Smooth muscle cell (in vitro differentiated cells): ENCODE measurements at regions not wholly inside any gene's neighbourhood (a gene's known extent, or its start where the extent isn't known, plus 50 kb on each side); places are given as distances from the start of the nearest gene placed in this dataset.

ENCODE experiments used
- DNase-seq: peaks from one replicate; lab custom pipeline; 2025; ENCODE audit not compliant: unreplicated experiment; lab: John Stamatoyannopoulos, UW
- H2AFZ ChIP-seq: fragments of 200-600 bp; sonication (generic); 2 replicates; pipeline ENCODE4 v1.6.0; 2016; ENCODE audit warnings: antibody characterized with exemption, low read depth, mild to moderate bottlenecking
- H3F3A ChIP-seq: fragments of 200-600 bp; sonication (generic); 2 replicates; pipeline ENCODE4 v1.6.0; 2017; ENCODE audit warnings: antibody characterized with exemption, low read depth
- H3K27ac ChIP-seq: fragments of 200-600 bp; sonication (generic); 2 replicates; pipeline ENCODE4 v1.5.1; 2016; ENCODE audit warnings: low read depth, mild to moderate bottlenecking
- H3K27me3 ChIP-seq: fragments of 200-600 bp; sonication (generic); 2 replicates; pipeline ENCODE4 v1.6.1; 2016; ENCODE audit warnings: low read depth, mild to moderate bottlenecking
- H3K36me3 ChIP-seq: fragments of 200-600 bp; sonication (generic); 2 replicates; pipeline ENCODE4 v1.5.1; 2016; ENCODE audit warnings: low read depth
- H3K4me1 ChIP-seq: fragments of 200-600 bp; sonication (generic); 2 replicates; pipeline ENCODE4 v1.5.1; 2016; ENCODE audit warnings: low read depth
- H3K4me2 ChIP-seq: fragments of 200-600 bp; sonication (generic); 2 replicates; pipeline ENCODE4 v1.6.0; 2016; ENCODE audit warnings: mild to moderate bottlenecking
- H3K4me3 ChIP-seq: fragments of 200-600 bp; sonication (generic); 2 replicates; pipeline ENCODE4 v1.5.1; 2016; ENCODE audit warnings: mild to moderate bottlenecking
- H3K79me2 ChIP-seq: fragments of 200-600 bp; sonication (generic); 2 replicates; pipeline ENCODE4 v1.6.0; 2016; ENCODE audit warnings: low read depth, mild to moderate bottlenecking
- H3K9ac ChIP-seq: fragments of 200-600 bp; sonication (generic); 2 replicates; pipeline ENCODE4 v1.6.0; 2016; ENCODE audit warnings: low read depth
- H3K9me3 ChIP-seq: fragments of 200-600 bp; sonication (generic); replicated peaks from 2 replicates; pipeline ENCODE4 v1.5.1; 2016; ENCODE audit warnings: low read depth
- H4K20me1 ChIP-seq: fragments of 200-600 bp; sonication (generic); 2 replicates; pipeline ENCODE4 v1.6.0; 2016; ENCODE audit warnings: low read depth
- WGBS: methylation state at CpG from one replicate; pipeline ENCODE4 v1.1.7; 2016; ENCODE audit warnings: low lambda C conversion rate; 5-methylcytosine and 5-hydroxymethylcytosine counted together
- TF ChIP-seq, protein P1 (sequence below): fragments of 200-600 bp; sonication (generic); IDR thresholded peaks from 2 replicates; pipeline ENCODE4 v1.5.1; 2017; ENCODE audit warnings: borderline replicate concordance, mild to moderate bottlenecking, antibody characterized with exemption; ENCODE audit not compliant: insufficient read depth, poor library complexity, severe bottlenecking

DNA sequence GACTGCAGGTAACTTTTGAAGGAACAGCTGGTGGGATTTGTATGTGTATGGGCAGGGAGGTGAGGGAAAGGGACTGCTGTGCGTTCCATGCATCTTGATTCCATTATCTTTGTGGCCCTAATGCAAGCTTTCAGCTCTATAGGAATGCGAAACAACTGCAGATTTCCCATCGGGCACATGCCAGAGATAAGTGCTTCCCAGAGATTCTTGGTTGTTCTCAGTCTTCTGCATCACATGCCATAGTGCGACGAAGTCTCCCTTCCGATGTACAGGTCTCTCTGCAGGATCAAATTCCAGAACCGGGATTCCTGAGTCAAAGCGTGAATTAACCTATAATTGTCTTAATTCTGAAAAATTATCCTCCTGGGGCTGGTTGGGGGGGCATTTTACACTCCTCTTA is 72.6 kb upstream of the NSMCE3 start:
- Histone ChIP-seq H2AFZ (no peak overlapping the region), H3K27me3 (no peaks in the 10 kb centered on the region), H3K9ac (no peak overlapping the region), H3K36me3 (no peaks in the 10 kb centered on the region), H3K4me2 (no peak overlapping the region), H4K20me1 (no peaks in the 10 kb centered on the region), H3F3A (no peaks in the 10 kb centered on the region), H3K27ac (no peak overlapping the region), H3K4me1 (peaks cover 17% of the 10 kb centered on the region), H3K4me3 (no peak overlapping the region), H3K9me3 (no peaks in the 10 kb centered on the region), H3K79me2 (no peaks in the 10 kb centered on the region)
- no peak for DNase-seq
- TF ChIP-seq, protein P1, sequence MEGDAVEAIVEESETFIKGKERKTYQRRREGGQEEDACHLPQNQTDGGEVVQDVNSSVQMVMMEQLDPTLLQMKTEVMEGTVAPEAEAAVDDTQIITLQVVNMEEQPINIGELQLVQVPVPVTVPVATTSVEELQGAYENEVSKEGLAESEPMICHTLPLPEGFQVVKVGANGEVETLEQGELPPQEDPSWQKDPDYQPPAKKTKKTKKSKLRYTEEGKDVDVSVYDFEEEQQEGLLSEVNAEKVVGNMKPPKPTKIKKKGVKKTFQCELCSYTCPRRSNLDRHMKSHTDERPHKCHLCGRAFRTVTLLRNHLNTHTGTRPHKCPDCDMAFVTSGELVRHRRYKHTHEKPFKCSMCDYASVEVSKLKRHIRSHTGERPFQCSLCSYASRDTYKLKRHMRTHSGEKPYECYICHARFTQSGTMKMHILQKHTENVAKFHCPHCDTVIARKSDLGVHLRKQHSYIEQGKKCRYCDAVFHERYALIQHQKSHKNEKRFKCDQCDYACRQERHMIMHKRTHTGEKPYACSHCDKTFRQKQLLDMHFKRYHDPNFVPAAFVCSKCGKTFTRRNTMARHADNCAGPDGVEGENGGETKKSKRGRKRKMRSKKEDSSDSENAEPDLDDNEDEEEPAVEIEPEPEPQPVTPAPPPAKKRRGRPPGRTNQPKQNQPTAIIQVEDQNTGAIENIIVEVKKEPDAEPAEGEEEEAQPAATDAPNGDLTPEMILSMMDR, result no peak
- 84% methylated on average over 8 of the region's 8 CpGs for WGBS

DNA sequence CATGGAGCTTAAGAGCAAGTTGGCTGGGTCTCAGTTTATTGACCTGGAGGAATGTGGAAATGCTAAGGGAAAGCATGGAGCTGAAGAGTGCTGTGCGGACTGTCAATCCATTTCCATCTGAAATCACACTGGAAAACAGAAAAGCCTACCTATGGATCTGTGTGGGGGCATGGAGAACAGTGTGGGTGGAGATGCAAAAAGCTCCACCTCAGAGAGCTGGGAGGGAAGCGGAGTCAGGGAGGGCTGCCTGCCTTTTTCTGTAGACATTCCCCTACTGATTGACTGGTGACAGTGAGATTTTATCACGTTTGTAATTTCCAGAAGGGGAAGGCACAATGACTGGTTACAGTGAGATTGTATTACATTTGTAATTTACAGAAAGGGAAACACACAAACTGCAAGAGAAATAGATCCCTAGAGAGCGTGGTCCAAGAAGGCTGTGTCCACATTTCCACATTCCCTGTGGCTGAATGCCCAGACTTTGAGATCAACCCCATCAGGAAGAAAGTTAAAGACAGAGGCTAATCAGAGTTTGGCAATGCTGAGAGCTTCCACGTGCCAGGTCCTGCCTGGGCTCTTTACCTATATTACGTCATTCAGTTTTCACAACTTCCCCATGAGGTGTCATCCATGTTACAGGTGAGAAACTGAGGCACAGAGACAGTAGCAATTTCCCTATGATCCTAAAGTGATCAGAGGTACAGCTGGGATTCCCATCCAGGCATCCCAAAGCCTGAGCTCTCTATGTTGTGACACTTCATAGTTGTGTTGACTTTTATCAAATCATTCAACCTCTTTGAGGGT is 67.7 kb upstream of the NSMCE3 start:
- WGBS, result 85% methylated on average over 6 of the region's 6 CpGs
- Histone ChIP-seq H3K36me3 (no peaks in the 10 kb centered on the region), H4K20me1 (no peaks in the 10 kb centered on the region), H3K27me3 (no peaks in the 10 kb centered on the region), H2AFZ (no peak overlapping the region), H3K9me3 (no peaks in the 10 kb centered on the region), H3K27ac (no peak overlapping the region), H3F3A (no peaks in the 10 kb centered on the region), H3K4me3 (no peak overlapping the region), H3K9ac (no peak overlapping the region), H3K4me2 (no peak overlapping the region), H3K4me1 (no peaks in the 10 kb centered on the region), H3K79me2 (no peaks in the 10 kb centered on the region)
- DNase-seq, result no peak
- TF ChIP-seq, protein P1, result no peak

DNA sequence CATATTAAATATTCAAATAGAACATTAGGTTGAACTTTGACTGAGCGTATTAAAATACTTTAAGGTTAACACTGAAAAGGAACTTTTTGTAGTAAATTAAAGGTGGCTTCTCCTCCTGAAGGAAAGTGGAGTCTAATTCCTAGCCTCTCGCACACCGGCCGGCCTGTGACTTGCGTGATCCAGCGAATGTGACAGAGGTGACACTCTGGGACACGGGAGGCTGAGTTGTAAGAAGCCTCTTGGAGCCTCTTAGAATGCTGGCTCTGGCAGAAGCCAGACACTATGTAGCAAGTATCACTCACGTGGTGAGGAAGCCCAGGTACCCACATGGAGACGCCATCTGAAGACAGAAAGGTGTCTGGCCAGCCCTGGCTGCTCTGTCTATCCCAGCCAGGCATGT is 64.9 kb upstream of the NSMCE3 start:
- Histone ChIP-seq H3K9ac (no peak overlapping the region), H3K4me3 (no peak overlapping the region), H3K27ac (no peak overlapping the region), H3K79me2 (no peaks in the 10 kb centered on the region), H3F3A (no peaks in the 10 kb centered on the region), H3K36me3 (no peaks in the 10 kb centered on the region), H2AFZ (no peak overlapping the region), H4K20me1 (no peaks in the 10 kb centered on the region), H3K4me1 (no peaks in the 10 kb centered on the region), H3K9me3 (no peaks in the 10 kb centered on the region), H3K27me3 (no peaks in the 10 kb centered on the region), H3K4me2 (no peak overlapping the region)
- WGBS, result 87% methylated on average over 9 of the region's 9 CpGs
- no peak for DNase-seq
- TF ChIP-seq, protein P1, result no peak

DNA sequence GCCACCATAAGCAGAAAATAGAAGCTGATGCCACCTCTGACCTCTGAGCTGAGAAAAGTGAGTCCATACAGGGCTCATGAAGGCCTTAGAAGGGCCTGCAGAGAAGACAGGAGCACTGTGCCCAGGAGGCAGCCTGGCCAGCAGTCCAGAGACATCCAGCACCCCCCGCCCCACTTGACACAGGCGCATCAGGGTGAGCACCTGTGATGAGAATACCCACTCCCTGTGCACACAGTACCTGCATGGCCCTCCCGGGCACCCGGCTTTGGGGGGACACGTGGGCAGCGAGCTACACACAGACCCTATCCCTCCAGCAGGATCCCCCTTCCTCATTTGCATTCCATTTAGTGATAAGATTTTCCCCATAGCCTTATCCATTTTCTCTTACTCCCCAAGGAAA is 63.6 kb upstream of the NSMCE3 start:
- Histone ChIP-seq H3K4me1 (no peaks in the 10 kb centered on the region), H3K79me2 (no peaks in the 10 kb centered on the region), H3K36me3 (no peaks in the 10 kb centered on the region), H3K27ac (no peak overlapping the region), H3K4me3 (no peak overlapping the region), H3K4me2 (no peak overlapping the region), H3K9ac (no peak overlapping the region), H3K9me3 (no peaks in the 10 kb centered on the region), H3F3A (no peaks in the 10 kb centered on the region), H3K27me3 (no peaks in the 10 kb centered on the region), H4K20me1 (no peaks in the 10 kb centered on the region), H2AFZ (no peak overlapping the region)
- WGBS, result 87% methylated on average over 6 of the region's 6 CpGs
- no peak for DNase-seq
- TF ChIP-seq, protein P1, result no peak
